OCI-LY3 (cell line): ENCODE measurements at regions not wholly inside any gene's neighbourhood (a gene's known extent, or its start where the extent isn't known, plus 50 kb on each side); places are given as distances from the start of the nearest gene placed in this dataset.

Experiments used
- H2AFZ ChIP-seq: fragments of 200-600, 300-600 bp; shearing (Covaris generic); 2 replicates; pipeline ENCODE4 v1.6.0; 2014; ENCODE audit warnings: antibody characterized with exemption, low read depth, low read length
- H3K27ac ChIP-seq: fragments of 200-600, 300-600 bp; sonication (generic); 2 replicates; pipeline ENCODE4 v1.5.1; 2014; ENCODE audit warnings: mild to moderate bottlenecking, low read length, moderate library complexity, mixed read lengths
- H3K27me3 ChIP-seq: fragments of 200-600, 300-600 bp; sonication (generic); 2 replicates; pipeline ENCODE4 v1.6.1; 2014; ENCODE audit warnings: low read depth, low read length, mixed read lengths
- H3K36me3 ChIP-seq: fragments of 200-600, 300-600 bp; sonication (generic); replicated peaks from 2 replicates; pipeline ENCODE3; 2014; ENCODE audit warnings: low read depth, low read length, mixed read lengths
- H3K4me1 ChIP-seq: fragments of 300-600, 200-600 bp; sonication (generic); 2 replicates; pipeline ENCODE4 v1.6.1; 2014; ENCODE audit warnings: low read length, mixed read lengths
- H3K4me2 ChIP-seq: fragments of 200-600, 300-600 bp; sonication (generic); 2 replicates; pipeline ENCODE4 v1.6.1; 2014; ENCODE audit warnings: low read length, mixed read lengths
- H3K4me3 ChIP-seq: fragments of 300-600, 200-600 bp; sonication (generic); 2 replicates; pipeline ENCODE4 v1.5.1; 2014; ENCODE audit warnings: antibody characterized with exemption, mild to moderate bottlenecking, low read length, moderate library complexity
- H3K79me2 ChIP-seq: fragments of 300-600, 200-600 bp; shearing (Covaris generic); 2 replicates; pipeline ENCODE4 v1.6.1; 2014; ENCODE audit warnings: mild to moderate bottlenecking, low read length, mixed read lengths
- H3K9ac ChIP-seq: fragments of 300-600, 200-600 bp; shearing (Covaris generic); 2 replicates; pipeline ENCODE4 v1.6.0; 2014; ENCODE audit warnings: mild to moderate bottlenecking, low read length, moderate library complexity
- H3K9me3 ChIP-seq: fragments of 200-600, 300-600 bp; shearing (Covaris generic); 2 replicates; pipeline ENCODE4 v1.6.1; 2014; ENCODE audit warnings: low read length, mixed read lengths; ENCODE audit not compliant: insufficient read depth
- H4K20me1 ChIP-seq: fragments of 200-600, 300-600 bp; sonication (generic); 2 replicates; pipeline ENCODE4 v1.6.1; 2016; ENCODE audit warnings: low read length, mixed read lengths; ENCODE audit not compliant: insufficient read depth
- CTCF ChIP-seq: fragments of 200-600, 300-600 bp; sonication (generic); IDR thresholded peaks from 2 replicates; pipeline ENCODE4 v1.5.1; 2014; ENCODE audit warnings: antibody characterized with exemption, low read length, low read depth
- EZH2phosphoT487 ChIP-seq: fragments of 200-600 bp; shearing (Covaris generic); IDR thresholded peaks from 2 replicates; pipeline ENCODE4 v1.6.1; 2018; ENCODE audit warnings: antibody characterized with exemption, mixed run types, low read depth

GRCh38 chr16:62665269-62665668 lies 629.0 kb upstream of the CDH8 start:
- no peak overlapping the region for H3K4me3 ChIP-seq
- H3K27me3 ChIP-seq, result no peaks in the 10 kb centered on the region
- no peaks in the 10 kb centered on the region for H4K20me1 ChIP-seq
- no peaks in the 10 kb centered on the region for H3K9me3 ChIP-seq
- H3K27ac ChIP-seq, result no peak overlapping the region
- no peak overlapping the region for H3K4me2 ChIP-seq
- no peak overlapping the region for H2AFZ ChIP-seq
- H3K36me3 ChIP-seq, result no peaks in the 10 kb centered on the region
- H3K9ac ChIP-seq, result no peak overlapping the region
- H3K4me1 ChIP-seq, result no peaks in the 10 kb centered on the region
- H3K79me2 ChIP-seq, result no peaks in the 10 kb centered on the region
- no peak for TF ChIP-seq CTCF

DNA sequence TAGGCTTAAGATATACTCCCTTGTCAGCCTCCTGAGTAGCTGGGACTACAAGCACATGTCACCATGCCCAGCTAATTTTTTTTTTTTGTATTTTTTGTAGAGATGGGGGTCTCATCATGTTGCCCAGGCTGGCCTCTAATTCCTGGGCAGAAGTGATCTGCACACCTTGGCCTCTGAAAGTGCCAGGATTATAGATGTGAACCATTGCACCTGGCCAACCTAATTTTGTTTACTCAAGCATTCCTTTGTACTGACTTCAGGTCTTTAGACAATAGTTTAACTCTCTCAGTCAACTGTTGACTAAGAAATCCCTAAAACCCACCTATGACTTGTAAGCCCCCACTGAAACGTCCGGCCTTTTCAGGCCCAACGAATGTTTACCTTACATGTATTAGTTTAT lies 628.3 kb upstream of the CDH8 start:
- TF ChIP-seq EZH2phosphoT487 (no peak), CTCF (no peak)
- no peaks in the 10 kb centered on the region for H3K4me1 ChIP-seq

DNA sequence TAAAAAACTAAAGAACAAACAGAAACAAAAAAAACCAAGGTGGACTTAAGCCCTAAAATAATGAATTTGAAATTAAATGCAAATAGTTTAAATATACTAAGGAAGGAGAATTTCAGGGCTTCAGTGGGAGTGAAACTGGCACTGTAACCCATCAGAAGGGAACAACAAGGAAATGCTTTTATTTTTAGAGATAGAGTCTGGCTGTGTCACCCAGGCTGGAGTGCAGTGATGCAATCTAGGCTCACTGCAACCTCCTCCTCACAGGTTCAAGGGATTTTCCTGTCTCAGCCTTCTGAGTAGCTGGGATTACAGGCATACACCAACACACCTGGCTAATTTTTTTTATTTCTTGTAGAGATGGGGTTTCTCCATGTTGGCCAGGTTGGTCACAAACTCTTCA lies 625.2 kb upstream of the CDH8 start:
- H3K79me2 ChIP-seq, result no peaks in the 10 kb centered on the region
- H4K20me1 ChIP-seq, result no peaks in the 10 kb centered on the region
- no peaks in the 10 kb centered on the region for H3K36me3 ChIP-seq
- no peaks in the 10 kb centered on the region for H3K27me3 ChIP-seq
- H3K4me3 ChIP-seq, result no peak overlapping the region
- no peak overlapping the region for H2AFZ ChIP-seq
- H3K9ac ChIP-seq, result no peak overlapping the region
- no peaks in the 10 kb centered on the region for H3K4me1 ChIP-seq
- H3K9me3 ChIP-seq, result no peaks in the 10 kb centered on the region
- no peak overlapping the region for H3K27ac ChIP-seq
- no peak overlapping the region for H3K4me2 ChIP-seq
- TF ChIP-seq CTCF (no peak), EZH2phosphoT487 (no peak)

More for the DNA sequence above, 628.3 kb upstream of the CDH8 start:
- H3K36me3 ChIP-seq, result no peaks in the 10 kb centered on the region
- H3K4me2 ChIP-seq, result no peak overlapping the region
- no peaks in the 10 kb centered on the region for H4K20me1 ChIP-seq
- no peaks in the 10 kb centered on the region for H3K9me3 ChIP-seq
- H3K4me3 ChIP-seq, result no peak overlapping the region
- no peak overlapping the region for H3K9ac ChIP-seq
- H2AFZ ChIP-seq, result no peak overlapping the region
- no peak overlapping the region for H3K27ac ChIP-seq
- no peaks in the 10 kb centered on the region for H3K79me2 ChIP-seq
- no peaks in the 10 kb centered on the region for H3K27me3 ChIP-seq

GRCh38 chr16:62657116-62657515 lies 620.9 kb upstream of the CDH8 start:
- no peaks in the 10 kb centered on the region for H3K9me3 ChIP-seq
- no peak overlapping the region for H3K9ac ChIP-seq
- TF ChIP-seq EZH2phosphoT487, result no peak
- TF ChIP-seq CTCF, result no peak
- no peaks in the 10 kb centered on the region for H3K4me1 ChIP-seq
- no peaks in the 10 kb centered on the region for H3K36me3 ChIP-seq
- no peak overlapping the region for H3K4me2 ChIP-seq
- H2AFZ ChIP-seq, result no peak overlapping the region
- H3K27me3 ChIP-seq, result no peaks in the 10 kb centered on the region
- no peak overlapping the region for H3K27ac ChIP-seq
- H4K20me1 ChIP-seq, result no peaks in the 10 kb centered on the region
- no peaks in the 10 kb centered on the region for H3K79me2 ChIP-seq
- no peak overlapping the region for H3K4me3 ChIP-seq
